ENCODE measurements at regions not wholly inside any gene's neighbourhood (a gene's known extent, or its start where the extent isn't known, plus 50 kb on each side); places are given as distances from the start of the nearest gene placed in this dataset.

- TF ChIP-seq CTCF (conservative IDR thresholded peaks at IDR 0.05; ENCODE audit: low read depth in 2 of 2) (no peak), POLR2AphosphoS5 (IDR thresholded peaks at IDR 0.05; ENCODE audit: low read depth) (no peak), REST (IDR thresholded peaks at IDR 0.05; ENCODE audit: unreplicated experiment) (no peak), EZH2phosphoT487 (IDR thresholded peaks at IDR 0.05; ENCODE audit: unreplicated experiment) (no peak), EZH2 (IDR thresholded peaks at IDR 0.05; ENCODE audit: low read depth, unreplicated experiment) (no peak), JUNB (IDR thresholded peaks at IDR 0.05; ENCODE audit: unreplicated experiment) (no peak), STAT1 (IDR thresholded peaks at IDR 0.05; ENCODE audit: unreplicated experiment) (no peak), ZNF114 (CRISPR knock-in tag; IDR thresholded peaks at IDR 0.05) (no peak), CREB1 (CRISPR knock-in tag; IDR thresholded peaks at IDR 0.05; ENCODE audit: low read depth) (no peak)
Observed at GRCh38 chr5:51657340-51658240, 274.3 kb downstream of the ISL1 start.
